HL-60 (cell line): ENCODE measurements at regions not wholly inside any gene's neighbourhood (a gene's known extent, or its start where the extent isn't known, plus 50 kb on each side); places are given as distances from the start of the nearest gene placed in this dataset.

Source experiments
- DNase-seq, 2 experiments: peaks; one replicate each; pipeline ENCODE4 v3.0.0-alpha.2; 2010 to 2020; ENCODE audit warnings: low read depth in 1 of 2, low spot score in 1 of 2
- H3K27ac ChIP-seq: fragments of 250-450 bp; sonication (Bioruptor Pico); replicated peaks from 2 replicates; pipeline ENCODE4 v1.5.1; 2020; ENCODE audit warnings: mild to moderate bottlenecking, moderate library complexity
- H3K27me3 ChIP-seq: fragments of 250-450 bp; sonication (Bioruptor Pico); 2 replicates; pipeline ENCODE4 v1.5.1; 2021; ENCODE audit warnings: mild to moderate bottlenecking, moderate library complexity; ENCODE audit not compliant: insufficient read depth, poor library complexity, severe bottlenecking
- H3K4me3 ChIP-seq: replicated peaks from 2 replicates; pipeline ENCODE4 v1.5.1; 2011; ENCODE audit warnings: mild to moderate bottlenecking, control low read depth, low read length; ENCODE audit not compliant: insufficient read depth
- GABPA ChIP-seq: IDR thresholded peaks from 2 replicates; pipeline ENCODE4 v1.6.1; 2012; ENCODE audit warnings: low read depth
- POLR2AphosphoS5 ChIP-seq: IDR thresholded peaks from 2 replicates; pipeline ENCODE4 v1.6.1; 2012; ENCODE audit warnings: low read depth
- SPI1 ChIP-seq: IDR thresholded peaks from 2 replicates; pipeline ENCODE4 v1.6.1; 2012; ENCODE audit warnings: low read depth, mild to moderate bottlenecking, borderline replicate concordance
- TF ChIP-seq, protein P1 (sequence below): IDR thresholded peaks from one replicate; pipeline ENCODE4 v1.5.1; 2011; ENCODE audit warnings: low read length, control low read depth, inconsistent platforms; ENCODE audit not compliant: insufficient read depth
- TF ChIP-seq, protein P2 (sequence below): IDR thresholded peaks from 2 replicates; pipeline ENCODE4 v1.6.1; 2012; ENCODE audit warnings: low read depth; ENCODE audit not compliant: insufficient replicate concordance

DNA sequence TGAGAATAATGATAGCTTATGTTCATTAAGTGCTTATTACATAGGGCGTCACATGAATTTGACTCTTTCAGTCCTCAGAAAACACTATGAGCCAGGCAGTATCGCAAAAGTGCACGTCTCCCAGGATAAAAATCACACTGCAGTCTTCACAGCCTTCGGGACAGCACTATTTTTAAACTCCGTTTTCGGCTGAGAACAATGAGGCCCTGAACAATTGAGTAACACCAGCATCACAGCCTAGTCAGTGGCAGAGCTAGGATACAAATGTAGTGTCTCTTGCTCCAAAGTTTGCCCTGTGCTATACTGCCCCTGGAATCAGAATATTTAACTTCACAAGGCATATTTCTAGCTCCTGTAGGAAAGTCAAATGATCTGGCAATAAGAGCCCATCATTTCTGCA, 852.1 kb upstream of the SEMA6D start:
- Histone ChIP-seq H3K4me3 (no peak overlapping the region), H3K27ac (no peak overlapping the region), H3K27me3 (no peaks in the 10 kb centered on the region)
- TF ChIP-seq, protein P1, sequence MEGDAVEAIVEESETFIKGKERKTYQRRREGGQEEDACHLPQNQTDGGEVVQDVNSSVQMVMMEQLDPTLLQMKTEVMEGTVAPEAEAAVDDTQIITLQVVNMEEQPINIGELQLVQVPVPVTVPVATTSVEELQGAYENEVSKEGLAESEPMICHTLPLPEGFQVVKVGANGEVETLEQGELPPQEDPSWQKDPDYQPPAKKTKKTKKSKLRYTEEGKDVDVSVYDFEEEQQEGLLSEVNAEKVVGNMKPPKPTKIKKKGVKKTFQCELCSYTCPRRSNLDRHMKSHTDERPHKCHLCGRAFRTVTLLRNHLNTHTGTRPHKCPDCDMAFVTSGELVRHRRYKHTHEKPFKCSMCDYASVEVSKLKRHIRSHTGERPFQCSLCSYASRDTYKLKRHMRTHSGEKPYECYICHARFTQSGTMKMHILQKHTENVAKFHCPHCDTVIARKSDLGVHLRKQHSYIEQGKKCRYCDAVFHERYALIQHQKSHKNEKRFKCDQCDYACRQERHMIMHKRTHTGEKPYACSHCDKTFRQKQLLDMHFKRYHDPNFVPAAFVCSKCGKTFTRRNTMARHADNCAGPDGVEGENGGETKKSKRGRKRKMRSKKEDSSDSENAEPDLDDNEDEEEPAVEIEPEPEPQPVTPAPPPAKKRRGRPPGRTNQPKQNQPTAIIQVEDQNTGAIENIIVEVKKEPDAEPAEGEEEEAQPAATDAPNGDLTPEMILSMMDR: no peak
- TF ChIP-seq SPI1 (no peak), POLR2AphosphoS5 (no peak), GABPA (no peak)
- TF ChIP-seq, protein P2, sequence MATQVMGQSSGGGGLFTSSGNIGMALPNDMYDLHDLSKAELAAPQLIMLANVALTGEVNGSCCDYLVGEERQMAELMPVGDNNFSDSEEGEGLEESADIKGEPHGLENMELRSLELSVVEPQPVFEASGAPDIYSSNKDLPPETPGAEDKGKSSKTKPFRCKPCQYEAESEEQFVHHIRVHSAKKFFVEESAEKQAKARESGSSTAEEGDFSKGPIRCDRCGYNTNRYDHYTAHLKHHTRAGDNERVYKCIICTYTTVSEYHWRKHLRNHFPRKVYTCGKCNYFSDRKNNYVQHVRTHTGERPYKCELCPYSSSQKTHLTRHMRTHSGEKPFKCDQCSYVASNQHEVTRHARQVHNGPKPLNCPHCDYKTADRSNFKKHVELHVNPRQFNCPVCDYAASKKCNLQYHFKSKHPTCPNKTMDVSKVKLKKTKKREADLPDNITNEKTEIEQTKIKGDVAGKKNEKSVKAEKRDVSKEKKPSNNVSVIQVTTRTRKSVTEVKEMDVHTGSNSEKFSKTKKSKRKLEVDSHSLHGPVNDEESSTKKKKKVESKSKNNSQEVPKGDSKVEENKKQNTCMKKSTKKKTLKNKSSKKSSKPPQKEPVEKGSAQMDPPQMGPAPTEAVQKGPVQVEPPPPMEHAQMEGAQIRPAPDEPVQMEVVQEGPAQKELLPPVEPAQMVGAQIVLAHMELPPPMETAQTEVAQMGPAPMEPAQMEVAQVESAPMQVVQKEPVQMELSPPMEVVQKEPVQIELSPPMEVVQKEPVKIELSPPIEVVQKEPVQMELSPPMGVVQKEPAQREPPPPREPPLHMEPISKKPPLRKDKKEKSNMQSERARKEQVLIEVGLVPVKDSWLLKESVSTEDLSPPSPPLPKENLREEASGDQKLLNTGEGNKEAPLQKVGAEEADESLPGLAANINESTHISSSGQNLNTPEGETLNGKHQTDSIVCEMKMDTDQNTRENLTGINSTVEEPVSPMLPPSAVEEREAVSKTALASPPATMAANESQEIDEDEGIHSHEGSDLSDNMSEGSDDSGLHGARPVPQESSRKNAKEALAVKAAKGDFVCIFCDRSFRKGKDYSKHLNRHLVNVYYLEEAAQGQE: no peak
- DNase-seq: no peak

DNA sequence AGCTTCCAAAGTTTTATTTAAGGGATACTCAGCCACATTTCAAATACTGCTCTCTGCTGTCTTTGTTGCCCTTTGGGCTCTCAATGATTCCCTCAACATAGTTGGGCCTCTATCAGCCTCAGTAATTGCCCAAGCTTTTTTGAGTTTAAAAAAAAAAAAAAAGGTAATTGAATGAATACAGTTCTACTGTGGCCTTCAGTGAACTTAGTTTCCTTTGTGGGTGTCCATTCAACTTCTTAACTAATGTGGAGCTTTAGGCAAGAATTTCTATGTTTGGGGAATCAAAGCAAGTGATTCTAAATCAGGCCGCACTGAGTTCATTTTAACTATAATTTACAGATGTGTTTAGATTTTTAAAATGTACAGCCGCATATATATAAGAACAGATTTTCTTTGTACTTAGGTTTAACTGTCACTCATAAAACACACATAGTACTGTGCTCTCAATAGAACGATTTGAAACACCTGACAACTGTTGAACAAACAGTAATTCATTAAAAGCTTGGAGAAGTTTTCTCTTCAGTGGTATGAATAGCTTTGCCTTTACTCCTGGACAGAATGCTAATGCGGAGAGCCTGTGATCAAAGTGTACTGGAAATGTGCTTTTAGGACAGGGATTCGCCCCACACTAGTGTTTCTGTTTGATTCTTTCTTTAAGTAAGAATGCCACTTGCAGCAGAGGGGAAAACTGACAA, 844.9 kb upstream of the SEMA6D start:
- no peak for DNase-seq
- TF ChIP-seq, protein P2: no peak
- TF ChIP-seq SPI1 (no peak), GABPA (no peak), POLR2AphosphoS5 (no peak)
- TF ChIP-seq, protein P1: no peak

DNA sequence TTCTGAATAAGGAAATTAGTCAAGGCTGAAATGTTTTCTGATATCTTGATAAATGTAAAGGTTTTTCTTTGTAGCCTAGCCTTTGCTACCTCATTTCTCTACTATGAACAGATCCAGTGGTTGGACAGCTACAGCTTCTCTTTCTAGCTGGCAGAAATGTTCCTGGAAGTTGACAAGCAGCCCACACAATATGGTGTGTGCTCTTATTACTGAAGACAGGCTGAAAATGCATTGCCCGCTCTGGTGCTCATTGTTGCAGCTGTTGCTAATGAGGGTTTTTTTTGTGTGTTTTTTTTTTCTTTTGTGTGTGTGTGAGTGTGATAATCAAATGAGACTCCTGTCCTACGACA, 844.3 kb upstream of the SEMA6D start:
- H3K27me3 ChIP-seq: no peaks in the 10 kb centered on the region
- no peak overlapping the region for H3K27ac ChIP-seq
- TF ChIP-seq, protein P2: no peak
- no peak for TF ChIP-seq GABPA
- DNase-seq: no peak
- no peak overlapping the region for H3K4me3 ChIP-seq

More for the DNA sequence above, 844.9 kb upstream of the SEMA6D start:
- no peak overlapping the region for H3K27ac ChIP-seq
- no peaks in the 10 kb centered on the region for H3K27me3 ChIP-seq
- no peak overlapping the region for H3K4me3 ChIP-seq
